ENCODE measurements at regions not wholly inside any gene's neighbourhood (a gene's known extent, or its start where the extent isn't known, plus 50 kb on each side); places are given as distances from the start of the nearest gene placed in this dataset.
"Not testable (repeated sequence)": the region's sequence is repeated elsewhere in the genome, so short reads cannot be mapped to it uniquely, and the experiment has no call there.

DNA sequence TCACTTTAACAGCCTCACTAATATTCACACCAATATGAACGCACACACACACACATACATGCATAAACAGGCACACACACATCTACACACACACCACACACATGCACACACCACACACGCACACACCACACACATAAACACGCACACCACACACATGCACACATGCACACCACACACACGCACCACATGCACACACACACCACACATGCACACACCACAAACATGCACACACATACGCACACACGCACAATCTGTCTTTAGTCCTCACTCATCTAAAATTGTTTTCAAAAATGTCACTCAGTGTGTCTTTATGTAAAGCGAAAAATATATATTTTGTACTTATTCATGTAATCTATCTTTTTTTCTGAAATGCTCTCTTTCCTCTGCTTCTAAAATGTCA lies 158.1 kb upstream of the SGCG start:
- Histone ChIP-seq H3K27ac (ENCODE audit: low read depth, low read length, severe bottlenecking) (no peak overlapping the region), H3K9me3 (ENCODE audit: control insufficient read depth, low read length) (no peaks in the 10 kb centered on the region), H3K4me3 (ENCODE audit: extremely low read depth, insufficient read depth, low read length, poor library complexity, severe bottlenecking) (no peak overlapping the region), H3K4me1 (ENCODE audit: control insufficient read depth, insufficient read depth, low read length, poor library complexity, severe bottlenecking) (no peaks in the 10 kb centered on the region), H3K36me3 (ENCODE audit: control insufficient read depth, insufficient read depth, low read length) (no peaks in the 10 kb centered on the region)
- WGBS, 2 experiments (ENCODE audit: insufficient coverage in 2 of 2), result 78 to 85% methylated on average over 2 to 4 of the region's 7 CpGs

DNA sequence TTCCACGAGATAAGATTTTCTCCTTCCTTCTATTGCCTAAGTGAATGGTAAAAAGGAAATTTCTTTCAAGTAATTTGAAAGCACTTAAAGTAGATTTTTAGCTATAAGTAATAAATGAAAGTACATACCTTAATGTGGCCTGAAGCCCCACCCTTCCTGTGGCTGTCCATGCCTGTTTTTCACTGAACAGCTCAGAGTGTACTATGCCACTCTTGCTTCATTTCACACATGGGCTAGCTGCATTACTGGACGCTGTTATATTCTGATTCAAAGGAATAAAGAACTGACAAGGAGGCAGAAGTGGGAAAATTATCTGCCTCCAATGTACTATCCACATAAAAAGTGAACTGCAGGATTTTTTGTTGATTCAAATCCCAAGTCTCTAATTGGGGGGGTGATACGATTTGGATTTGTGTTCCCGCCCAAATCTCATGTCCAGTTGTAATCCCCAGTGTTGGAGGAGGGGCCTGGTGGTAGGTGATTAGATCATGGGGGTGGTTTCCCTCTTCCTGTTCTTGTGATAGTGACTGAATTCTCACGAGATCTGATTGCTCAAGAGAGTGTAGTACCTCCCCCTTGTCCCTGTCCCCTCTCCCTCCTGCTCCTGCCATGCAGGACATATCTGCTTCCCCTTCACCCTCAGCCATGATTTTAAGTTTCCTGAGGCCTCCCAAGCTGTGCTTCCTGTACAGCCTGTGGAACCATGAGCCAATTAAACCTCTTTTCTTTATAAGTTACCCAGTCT lies 154.7 kb upstream of the SGCG start:
- H3K9me3 ChIP-seq (ENCODE audit: control insufficient read depth, low read length), result no peaks in the 10 kb centered on the region
- no peak overlapping the region for H3K4me3 ChIP-seq (ENCODE audit: extremely low read depth, insufficient read depth, low read length, poor library complexity, severe bottlenecking)
- WGBS, 2 experiments (ENCODE audit: insufficient coverage in 2 of 2), result 75 to 84% methylated on average over 3 to 4 of the region's 5 CpGs
- H3K27ac ChIP-seq (ENCODE audit: low read depth, low read length, severe bottlenecking), result no peak overlapping the region
- H3K36me3 ChIP-seq (ENCODE audit: control insufficient read depth, insufficient read depth, low read length), result no peaks in the 10 kb centered on the region
- no peaks in the 10 kb centered on the region for H3K4me1 ChIP-seq (ENCODE audit: control insufficient read depth, insufficient read depth, low read length, poor library complexity, severe bottlenecking)

DNA sequence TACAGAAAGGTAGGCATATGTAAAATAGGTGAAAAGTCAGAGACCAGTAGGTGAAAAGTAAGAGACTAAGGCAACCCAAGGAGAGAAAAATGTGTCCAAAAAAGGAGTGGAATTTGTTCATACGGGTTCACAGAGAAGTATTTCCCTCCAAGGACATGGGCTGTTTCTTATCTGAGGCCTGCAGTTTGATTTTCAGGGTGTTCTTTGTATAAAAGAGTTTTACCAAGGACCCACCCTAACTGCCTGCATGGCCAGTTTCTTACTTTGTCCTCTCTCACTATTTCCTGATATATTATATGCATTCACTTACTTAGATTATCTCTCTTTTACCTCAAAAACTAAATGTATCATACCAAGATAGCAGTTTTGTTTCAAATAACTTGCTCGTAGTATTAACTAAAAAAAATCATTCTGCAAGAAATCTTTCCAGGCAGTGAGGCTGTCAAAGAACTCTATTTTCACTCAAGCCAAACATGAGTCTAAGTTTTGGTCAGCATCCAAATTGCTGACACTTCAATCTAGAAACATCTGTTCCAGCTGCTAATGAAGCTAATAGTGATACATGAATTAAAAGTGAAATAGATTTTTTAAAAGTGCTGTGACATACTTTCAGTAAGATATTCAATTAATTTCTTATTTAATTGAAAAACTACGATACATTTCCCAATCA lies 141.4 kb upstream of the SGCG start:
- H3K4me3 ChIP-seq (ENCODE audit: extremely low read depth, insufficient read depth, low read length, poor library complexity, severe bottlenecking), result no peak overlapping the region
- no peaks in the 10 kb centered on the region for H3K36me3 ChIP-seq (ENCODE audit: control insufficient read depth, insufficient read depth, low read length)
- no peak overlapping the region for H3K27ac ChIP-seq (ENCODE audit: low read depth, low read length, severe bottlenecking)
- H3K9me3 ChIP-seq (ENCODE audit: control insufficient read depth, low read length), result no peaks in the 10 kb centered on the region
- H3K4me1 ChIP-seq (ENCODE audit: control insufficient read depth, insufficient read depth, low read length, poor library complexity, severe bottlenecking), result no peaks in the 10 kb centered on the region
- 82 to 83% methylated on average over 2 of the region's 3 CpGs for WGBS, 2 experiments (ENCODE audit: insufficient coverage in 2 of 2)

DNA sequence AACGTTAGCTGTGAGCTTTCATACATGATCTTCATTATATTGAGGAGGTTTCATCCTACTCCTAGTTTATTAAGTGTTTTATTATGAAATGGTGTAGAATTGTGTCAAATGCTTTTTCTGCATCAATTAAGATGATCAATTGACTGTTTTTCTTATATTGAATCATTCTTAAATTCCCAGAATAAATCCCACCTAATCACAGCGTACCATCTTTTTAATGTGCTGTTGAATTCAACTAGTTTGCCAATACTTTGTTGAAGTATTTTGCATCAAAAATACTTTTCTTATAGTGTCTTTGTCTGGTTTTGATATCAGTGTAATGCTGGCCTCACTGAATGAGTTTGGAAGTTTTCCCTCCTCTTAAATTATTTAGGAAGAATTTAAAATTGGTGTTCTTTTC lies 138.6 kb upstream of the SGCG start:
- Histone ChIP-seq H3K9me3 (ENCODE audit: control insufficient read depth, low read length) (no peaks in the 10 kb centered on the region), H3K27ac (ENCODE audit: low read depth, low read length, severe bottlenecking) (no peak overlapping the region), H3K4me1 (ENCODE audit: control insufficient read depth, insufficient read depth, low read length, poor library complexity, severe bottlenecking) (no peaks in the 10 kb centered on the region), H3K36me3 (ENCODE audit: control insufficient read depth, insufficient read depth, low read length) (no peaks in the 10 kb centered on the region), H3K4me3 (ENCODE audit: extremely low read depth, insufficient read depth, low read length, poor library complexity, severe bottlenecking) (no peak overlapping the region)
- WGBS, 2 experiments (ENCODE audit: insufficient coverage in 2 of 2), result no CpG with 5 or more reads among the region's 2 CpGs

DNA sequence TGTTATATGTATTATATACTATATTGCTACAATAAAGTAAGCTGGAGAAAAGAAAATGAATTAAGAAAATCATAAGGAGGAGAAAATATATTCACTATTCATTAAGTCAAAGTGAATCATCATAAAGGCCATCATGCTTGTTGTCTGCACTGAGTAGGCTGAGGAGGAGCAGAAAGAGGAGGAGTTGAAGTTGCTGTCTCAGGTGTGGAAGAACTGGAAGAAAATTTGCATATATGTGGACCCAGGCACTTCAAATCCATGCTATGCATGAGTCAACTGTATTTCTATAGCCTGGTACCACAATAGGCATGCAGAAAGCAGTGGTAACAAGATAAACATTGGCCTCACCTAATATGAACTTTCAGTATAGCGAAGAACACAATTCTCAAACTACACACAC lies 135.9 kb upstream of the SGCG start:
- Histone ChIP-seq H3K4me1 (ENCODE audit: control insufficient read depth, insufficient read depth, low read length, poor library complexity, severe bottlenecking) (no peaks in the 10 kb centered on the region), H3K4me3 (ENCODE audit: extremely low read depth, insufficient read depth, low read length, poor library complexity, severe bottlenecking) (no peak overlapping the region), H3K36me3 (ENCODE audit: control insufficient read depth, insufficient read depth, low read length) (no peaks in the 10 kb centered on the region), H3K27ac (ENCODE audit: low read depth, low read length, severe bottlenecking) (no peak overlapping the region), H3K9me3 (ENCODE audit: control insufficient read depth, low read length) (no peaks in the 10 kb centered on the region)
- no CpG with 5 or more reads among the region's 1 CpG for WGBS, 2 experiments (ENCODE audit: insufficient coverage in 2 of 2)

DNA sequence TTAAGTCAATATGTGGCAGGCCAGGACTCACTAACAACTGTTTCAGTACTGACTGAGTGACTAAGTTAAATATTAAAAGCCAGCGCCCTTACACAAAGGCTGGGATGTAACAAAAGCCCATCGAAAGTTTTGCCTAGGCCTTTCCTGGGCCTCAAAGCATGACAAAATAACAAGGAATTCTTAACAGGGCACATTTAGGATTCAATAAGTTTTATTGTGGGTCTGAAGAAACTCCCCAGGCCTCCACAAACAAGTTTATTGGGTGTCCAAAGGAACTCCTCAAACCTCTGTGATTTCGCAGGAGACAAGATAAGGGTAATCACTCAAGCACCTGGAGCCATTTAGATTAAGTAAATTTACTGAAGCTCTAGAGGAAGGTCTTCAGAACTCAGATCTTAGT lies 130.7 kb upstream of the SGCG start:
- 87 to 100% methylated on average over 1 to 2 of the region's 3 CpGs for WGBS, 2 experiments (ENCODE audit: insufficient coverage in 2 of 2)
- H3K4me3 ChIP-seq (ENCODE audit: extremely low read depth, insufficient read depth, low read length, poor library complexity, severe bottlenecking), result no peak overlapping the region

DNA sequence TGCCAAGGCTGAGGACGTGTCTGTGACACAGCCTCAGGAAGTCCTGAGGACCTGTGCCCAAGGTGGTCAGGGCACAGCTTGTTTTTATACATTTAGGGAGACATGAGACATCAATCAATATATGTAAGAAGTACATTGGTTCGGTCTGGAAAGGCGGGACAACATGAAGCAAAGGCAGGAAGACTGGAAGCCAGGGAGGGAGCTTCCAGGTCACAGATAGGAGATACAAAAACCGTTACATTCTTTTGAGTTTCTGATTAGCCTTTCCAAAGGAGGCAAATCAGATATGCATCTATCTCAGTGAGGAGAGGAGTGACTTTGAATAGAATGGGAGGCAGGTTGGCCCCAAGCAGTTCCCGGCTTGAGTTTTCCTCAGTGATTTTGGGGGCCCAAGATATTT lies 127.1 kb upstream of the SGCG start:
- H3K36me3 ChIP-seq (ENCODE audit: control insufficient read depth, insufficient read depth, low read length); H3K9me3 ChIP-seq (ENCODE audit: control insufficient read depth, low read length); H3K4me3 ChIP-seq (ENCODE audit: extremely low read depth, insufficient read depth, low read length, poor library complexity, severe bottlenecking); H3K4me1 ChIP-seq (ENCODE audit: control insufficient read depth, insufficient read depth, low read length, poor library complexity, severe bottlenecking); H3K27ac ChIP-seq (ENCODE audit: low read depth, low read length, severe bottlenecking): not testable (repeated sequence)
- WGBS, 2 experiments (ENCODE audit: insufficient coverage in 2 of 2), result 65 to 81% methylated on average over 4 of the region's 5 CpGs

More for the DNA sequence above, 130.7 kb upstream of the SGCG start:
- no peaks in the 10 kb centered on the region for H3K4me1 ChIP-seq (ENCODE audit: control insufficient read depth, insufficient read depth, low read length, poor library complexity, severe bottlenecking)
- H3K36me3 ChIP-seq (ENCODE audit: control insufficient read depth, insufficient read depth, low read length), result no peaks in the 10 kb centered on the region
- H3K9me3 ChIP-seq (ENCODE audit: control insufficient read depth, low read length), result no peaks in the 10 kb centered on the region
- no peak overlapping the region for H3K27ac ChIP-seq (ENCODE audit: low read depth, low read length, severe bottlenecking)

- Histone ChIP-seq H3K36me3 (ENCODE audit: control insufficient read depth, insufficient read depth, low read length) (no peaks in the 10 kb centered on the region), H3K9me3 (ENCODE audit: control insufficient read depth, low read length) (no peaks in the 10 kb centered on the region), H3K4me3 (ENCODE audit: extremely low read depth, insufficient read depth, low read length, poor library complexity, severe bottlenecking) (no peak overlapping the region), H3K4me1 (ENCODE audit: control insufficient read depth, insufficient read depth, low read length, poor library complexity, severe bottlenecking) (no peaks in the 10 kb centered on the region), H3K27ac (ENCODE audit: low read depth, low read length, severe bottlenecking) (no peak overlapping the region)
These were observed 121.6 kb upstream of the SGCG start for GRCh38 chr13:23059173-23059572.

DNA sequence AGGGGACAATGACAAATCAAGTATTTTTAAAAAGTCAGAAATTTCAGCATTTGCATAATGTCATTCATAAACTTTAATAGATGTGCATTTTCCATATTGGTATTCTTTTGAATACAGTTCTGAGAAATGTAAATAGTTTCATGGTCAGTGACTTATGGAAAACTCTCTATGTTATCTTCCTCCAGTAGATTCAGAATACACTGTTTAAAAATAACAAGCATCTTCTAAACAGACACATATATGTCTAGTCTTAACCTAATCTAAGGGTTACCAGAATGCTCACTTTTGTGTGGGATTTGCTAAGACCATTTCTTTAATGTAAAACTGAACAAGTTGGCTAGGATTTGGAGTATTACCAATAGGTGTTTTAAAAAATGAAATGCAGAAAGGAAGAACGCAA lies 119.8 kb upstream of the SGCG start:
- no peak overlapping the region for H3K27ac ChIP-seq (ENCODE audit: low read depth, low read length, severe bottlenecking)
- H3K36me3 ChIP-seq (ENCODE audit: control insufficient read depth, insufficient read depth, low read length), result no peaks in the 10 kb centered on the region
- no peaks in the 10 kb centered on the region for H3K9me3 ChIP-seq (ENCODE audit: control insufficient read depth, low read length)
- no peaks in the 10 kb centered on the region for H3K4me1 ChIP-seq (ENCODE audit: control insufficient read depth, insufficient read depth, low read length, poor library complexity, severe bottlenecking)
- WGBS, 2 experiments (ENCODE audit: insufficient coverage in 2 of 2), result 90 to 100% methylated on average over 1 of the region's 1 CpG
- H3K4me3 ChIP-seq (ENCODE audit: extremely low read depth, insufficient read depth, low read length, poor library complexity, severe bottlenecking), result no peak overlapping the region

DNA sequence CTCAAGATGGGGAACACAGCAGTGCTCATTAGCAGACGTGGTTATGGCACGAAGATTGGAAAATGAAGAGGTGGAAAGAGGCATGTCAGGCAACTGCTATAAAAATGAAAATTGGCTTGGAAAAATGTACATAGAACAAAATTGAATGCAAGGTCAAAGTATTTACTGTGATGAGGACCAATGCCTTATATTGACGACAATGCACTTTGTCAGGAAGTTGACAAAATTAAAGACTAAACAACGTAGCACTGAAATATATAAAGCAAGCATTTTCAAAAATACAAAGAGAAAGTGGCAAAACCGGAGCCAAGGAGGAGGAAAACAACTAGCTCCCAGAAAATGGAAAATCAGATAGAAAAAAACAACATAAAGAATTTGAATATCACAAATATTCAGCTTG lies 113.7 kb upstream of the SGCG start:
- Histone ChIP-seq H3K4me3 (ENCODE audit: extremely low read depth, insufficient read depth, low read length, poor library complexity, severe bottlenecking) (no peak overlapping the region), H3K9me3 (ENCODE audit: control insufficient read depth, low read length) (no peaks in the 10 kb centered on the region), H3K27ac (ENCODE audit: low read depth, low read length, severe bottlenecking) (no peak overlapping the region), H3K36me3 (ENCODE audit: control insufficient read depth, insufficient read depth, low read length) (no peaks in the 10 kb centered on the region), H3K4me1 (ENCODE audit: control insufficient read depth, insufficient read depth, low read length, poor library complexity, severe bottlenecking) (no peaks in the 10 kb centered on the region)
- WGBS, 2 experiments (ENCODE audit: insufficient coverage in 2 of 2), result 100% methylated on average over 2 to 3 of the region's 5 CpGs

DNA sequence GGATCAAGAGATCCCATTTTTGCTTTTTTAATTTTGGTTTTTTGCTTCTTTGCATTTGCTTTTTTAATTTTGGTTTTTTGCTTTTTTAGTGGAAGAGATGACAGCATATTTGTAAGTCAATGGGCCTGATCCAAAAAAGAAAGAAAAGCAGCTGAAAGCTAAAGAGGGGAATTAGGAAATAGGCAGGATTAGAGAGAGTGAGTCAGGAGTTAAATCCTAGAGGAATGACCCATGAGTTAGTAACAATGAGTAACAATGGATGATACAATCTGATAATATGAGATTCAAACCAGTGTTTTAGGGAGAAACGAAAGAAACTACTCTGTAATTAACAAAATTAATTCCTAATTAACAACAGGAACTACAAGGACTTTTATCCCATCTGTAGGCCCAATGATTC lies 111.2 kb upstream of the SGCG start:
- no peaks in the 10 kb centered on the region for H3K4me1 ChIP-seq (ENCODE audit: control insufficient read depth, insufficient read depth, low read length, poor library complexity, severe bottlenecking)
- no CpG with 5 or more reads among the region's 1 CpG for WGBS, 2 experiments (ENCODE audit: insufficient coverage in 2 of 2)
- H3K4me3 ChIP-seq (ENCODE audit: extremely low read depth, insufficient read depth, low read length, poor library complexity, severe bottlenecking), result no peak overlapping the region
- H3K36me3 ChIP-seq (ENCODE audit: control insufficient read depth, insufficient read depth, low read length), result no peaks in the 10 kb centered on the region
- H3K9me3 ChIP-seq (ENCODE audit: control insufficient read depth, low read length), result no peaks in the 10 kb centered on the region
- no peak overlapping the region for H3K27ac ChIP-seq (ENCODE audit: low read depth, low read length, severe bottlenecking)

Data from mesodermal cell (in vitro differentiated cells).